ENCODE measurements at regions not wholly inside any gene's neighbourhood (a gene's known extent, or its start where the extent isn't known, plus 50 kb on each side); places are given as distances from the start of the nearest gene placed in this dataset.

GRCh38 chr4:6524436-6524835 lies 50.6 kb upstream of the MAN2B2 start:
- TF ChIP-seq CTCF (conservative IDR thresholded peaks at IDR 0.05; ENCODE audit: low read depth, low read length) (no peak), EZH2 (IDR thresholded peaks at IDR 0.05; ENCODE audit: borderline replicate concordance, low read depth, low read length, poor library complexity, severe bottlenecking) (no peak)
